ENCODE measurements at regions not wholly inside any gene's neighbourhood (a gene's known extent, or its start where the extent isn't known, plus 50 kb on each side); places are given as distances from the start of the nearest gene placed in this dataset.
"Not testable (repeated sequence)": the region's sequence is repeated elsewhere in the genome, so short reads cannot be mapped to it uniquely, and the experiment has no call there.

DNA sequence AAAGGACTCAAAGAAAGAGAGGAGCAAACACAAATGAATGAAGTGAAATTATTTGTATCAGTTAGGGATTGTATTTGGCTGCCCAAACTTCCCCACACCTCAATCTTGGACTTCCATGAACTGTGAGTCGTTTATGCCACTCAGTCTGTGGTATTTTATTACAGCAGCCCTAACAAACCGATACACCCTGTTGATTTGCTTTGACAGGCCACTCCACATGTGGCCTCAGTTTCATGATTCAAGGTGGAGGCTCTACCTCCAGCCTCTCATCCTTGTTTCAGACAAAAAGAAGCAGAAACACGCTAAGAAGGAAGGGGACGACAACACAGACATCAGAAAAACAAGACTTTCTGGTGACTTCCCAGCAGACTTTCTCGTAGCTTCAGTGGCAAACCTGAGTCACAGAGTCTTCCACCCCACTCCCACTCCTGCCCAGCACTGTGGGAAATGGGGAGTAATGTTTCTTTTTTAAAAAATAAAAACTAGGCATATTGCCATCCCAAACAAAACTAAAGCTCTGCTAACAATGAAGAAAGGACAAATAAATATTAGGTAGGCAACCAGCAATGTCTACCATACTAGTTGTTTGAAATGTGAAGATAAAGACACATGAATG lies 52.2 kb upstream of the ABCA1 start:
- intact Hi-C loops (cut with DNase I): loop anchor here in 1 of 2 donors (10.0 kb wide), 1 partner anchor 175 kb away; no protein-coding TSS in a partner anchor
- no peak for DNase-seq
- no peak for ATAC-seq

GRCh38 chr9:104981543-104982129 lies 53.7 kb upstream of the ABCA1 start:
- ATAC-seq: no peak
- intact Hi-C loops (cut with DNase I): loop anchor here in 1 of 2 donors (10.0 kb wide), 1 partner anchor 173 kb away; no protein-coding TSS in a partner anchor
- no peak for DNase-seq

DNA sequence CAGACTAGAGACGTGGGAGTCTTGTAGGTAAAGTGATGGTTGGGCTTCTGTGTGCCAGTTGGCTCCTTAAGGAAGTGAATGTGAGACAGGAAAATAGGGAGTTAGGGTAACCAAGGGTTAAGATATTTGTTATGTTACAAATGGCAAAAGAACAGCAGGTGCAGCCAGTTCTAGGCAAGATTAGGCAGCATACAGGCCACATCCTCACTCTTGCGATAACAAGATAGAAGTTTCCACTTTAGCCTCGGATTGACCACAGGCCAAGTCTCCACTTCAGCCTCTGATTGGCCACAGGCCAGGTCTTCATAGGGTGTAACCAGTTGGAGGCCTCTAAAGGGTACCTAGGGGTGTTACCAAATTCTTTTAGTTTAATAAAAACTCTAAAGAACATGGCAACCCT lies 54.6 kb upstream of the ABCA1 start:
- DNase-seq (peak; percentile 55), ATAC-seq (peak in 1 of 2 donors; percentile 42)
- intact Hi-C loops (cut with DNase I): loop anchor here in 1 of 2 donors (10.0 kb wide), 1 partner anchor 172 kb away; no protein-coding TSS in a partner anchor

DNA sequence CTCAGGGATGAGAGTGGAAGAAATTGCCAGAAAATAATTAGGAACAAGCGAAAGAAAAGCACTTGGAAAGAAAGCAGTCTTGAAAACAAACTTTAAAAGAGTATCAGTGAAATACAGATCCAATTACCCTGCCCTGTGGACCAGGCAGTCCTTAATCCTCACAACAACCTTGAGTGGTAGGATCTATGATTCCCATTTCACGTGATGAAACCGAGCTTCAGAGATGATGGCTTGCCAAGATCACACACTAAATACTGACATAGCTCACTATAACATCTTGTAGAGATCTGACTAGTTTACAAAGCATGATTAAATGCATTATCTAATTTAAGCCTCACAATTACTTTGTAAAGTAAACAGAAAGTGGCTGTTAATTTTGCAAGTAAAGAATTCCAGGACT lies 55.5 kb upstream of the ABCA1 start:
- DNase-seq: no peak
- intact Hi-C loops (cut with DNase I): loop anchor here in 1 of 2 donors (10.0 kb wide), 1 partner anchor 171 kb away; no protein-coding TSS in a partner anchor
- no peak for ATAC-seq

DNA sequence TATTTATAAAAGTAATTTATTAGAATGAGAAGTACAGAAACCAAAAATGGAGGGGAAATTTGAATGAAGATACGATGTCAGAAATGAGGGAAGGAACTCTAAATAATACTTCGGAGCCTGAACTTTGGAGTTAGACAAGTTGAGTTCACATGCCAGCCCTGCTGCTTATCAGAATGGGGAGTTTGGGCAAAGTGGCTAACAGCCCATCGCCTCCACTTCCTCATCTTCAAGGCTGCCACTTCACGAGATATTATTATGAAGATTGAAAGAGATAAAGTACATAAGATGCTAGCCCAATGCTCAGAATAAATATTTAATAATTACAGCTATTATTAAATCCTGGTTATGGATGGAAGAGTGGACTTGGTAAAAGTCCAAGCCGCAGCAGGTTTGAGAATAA lies 56.2 kb upstream of the ABCA1 start:
- DNase-seq (no peak), ATAC-seq (no peak)
- intact Hi-C loops (cut with DNase I): loop anchor here in 1 of 2 donors (10.0 kb wide), 1 partner anchor 171 kb away; no protein-coding TSS in a partner anchor

GRCh38 chr9:104984542-104984941 lies 56.6 kb upstream of the ABCA1 start:
- intact Hi-C loops (cut with DNase I): loop anchor here in 1 of 2 donors (10.0 kb wide), 1 partner anchor 170 kb away; no protein-coding TSS in a partner anchor
- DNase-seq (no peak), ATAC-seq (no peak)

- ATAC-seq: no peak
- no peak for DNase-seq
- intact Hi-C loops (cut with DNase I): loop anchor here in 1 of 2 donors (10.0 kb wide), 1 partner anchor 170 kb away; no protein-coding TSS in a partner anchor
Measured at GRCh38 chr9:104984948-104985347, 57.0 kb upstream of the ABCA1 start.

- ATAC-seq (no peak), DNase-seq (no peak)
- intact Hi-C loops (cut with DNase I): loop anchor here in 1 of 2 donors (10.0 kb wide), 1 partner anchor 169 kb away; no protein-coding TSS in a partner anchor
Measured at GRCh38 chr9:104986096-104986495, 58.1 kb upstream of the ABCA1 start.

DNA sequence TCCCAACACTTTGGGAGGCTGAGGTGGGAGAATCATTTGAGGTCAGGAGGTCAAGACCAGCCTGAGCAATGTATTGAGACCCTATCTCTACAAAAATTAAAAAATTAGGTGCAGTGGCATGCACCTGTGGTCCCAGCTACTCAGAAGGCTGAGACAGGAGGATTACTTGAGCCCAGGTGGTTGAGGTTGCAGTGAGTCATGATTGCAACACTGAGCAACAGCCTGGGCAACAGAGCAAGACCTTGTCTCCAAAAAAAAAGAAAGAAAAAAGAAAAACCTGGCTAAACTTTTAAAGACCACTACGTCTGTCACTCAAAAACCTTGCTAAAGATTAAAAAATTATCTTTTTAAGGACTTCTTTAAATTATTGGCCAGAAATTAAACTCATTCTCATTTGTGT lies 59.8 kb upstream of the ABCA1 start:
- no peak for DNase-seq
- no peak for ATAC-seq
- intact Hi-C loops (cut with DNase I): loop anchor here in 1 of 2 donors (10.0 kb wide), 1 partner anchor 167 kb away; no protein-coding TSS in a partner anchor

GRCh38 chr9:104988539-104988938 lies 60.6 kb upstream of the ABCA1 start:
- ATAC-seq (no peak), DNase-seq (no peak)
- intact Hi-C loops (cut with DNase I): loop anchor here in 1 of 2 donors (10.0 kb wide), 1 partner anchor 166 kb away; no protein-coding TSS in a partner anchor

GRCh38 chr9:104991144-104991953 lies 63.4 kb upstream of the ABCA1 start:
- ATAC-seq (peak; percentile 87 to 92), DNase-seq (peak; percentile 93)
- intact Hi-C loops (cut with DNase I): loop anchor here in 1 of 2 donors (2.0 to 10.0 kb wide), 2 partner anchors 23 to 127 kb away; no protein-coding TSS in a partner anchor

DNA sequence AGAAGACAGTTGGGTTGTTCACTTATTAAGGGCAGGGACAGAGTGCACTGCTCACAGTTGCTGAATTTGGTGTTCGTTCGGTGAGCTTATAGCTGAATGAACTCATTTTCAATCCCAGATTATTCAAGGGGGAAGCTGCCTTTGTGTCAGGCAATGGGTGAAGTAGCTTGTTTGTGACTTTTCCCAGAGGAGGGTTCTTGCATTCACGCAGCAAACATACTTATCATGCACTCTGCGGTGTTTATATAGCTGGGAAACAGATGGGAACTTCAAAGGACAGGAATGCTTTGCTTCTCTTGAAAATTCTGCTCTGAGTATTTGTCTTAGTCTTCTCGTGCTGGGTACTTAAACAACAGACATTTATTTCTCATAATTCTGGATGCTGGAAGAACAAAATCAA lies 64.7 kb upstream of the ABCA1 start:
- intact Hi-C loops (cut with DNase I): loop anchor here in 1 of 2 donors (10.0 kb wide), 1 partner anchor 128 kb away; no protein-coding TSS in a partner anchor
- DNase-seq: no peak
- ATAC-seq: no peak

GRCh38 chr9:104993291-104993963 lies 65.5 kb upstream of the ABCA1 start:
- DNase-seq: peak; percentile 85
- peak; percentile 69 to 79 for ATAC-seq
- intact Hi-C loops (cut with DNase I): loop anchor here in 1 of 2 donors (10.0 kb wide), 1 partner anchor 129 kb away; no protein-coding TSS in a partner anchor

DNA sequence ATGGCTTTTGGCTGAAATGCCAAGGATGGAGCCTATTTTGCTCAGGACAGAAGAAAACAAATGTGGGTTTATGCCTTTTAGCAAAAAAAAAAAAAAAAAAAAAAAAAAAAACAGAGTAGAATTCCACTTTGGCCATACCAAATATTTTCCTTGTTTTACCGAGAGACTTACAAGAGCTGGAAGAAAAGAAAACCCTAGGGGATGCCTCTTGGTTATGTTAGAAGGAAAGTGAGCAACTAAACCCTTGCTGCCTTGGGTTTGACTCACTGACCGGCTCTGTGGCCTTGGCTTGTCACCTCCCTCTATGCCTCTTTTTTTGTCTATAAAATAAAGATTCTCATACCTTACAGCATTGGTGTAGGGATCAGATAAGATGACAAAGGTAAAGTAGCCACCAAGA lies 69.6 kb upstream of the ABCA1 start:
- intact Hi-C loops (cut with DNase I): loop anchor here in 1 of 2 donors (5.0 to 10.0 kb wide), 2 partner anchors 65 to 133 kb away; no protein-coding TSS in a partner anchor
- DNase-seq (no peak), ATAC-seq (no peak)

DNA sequence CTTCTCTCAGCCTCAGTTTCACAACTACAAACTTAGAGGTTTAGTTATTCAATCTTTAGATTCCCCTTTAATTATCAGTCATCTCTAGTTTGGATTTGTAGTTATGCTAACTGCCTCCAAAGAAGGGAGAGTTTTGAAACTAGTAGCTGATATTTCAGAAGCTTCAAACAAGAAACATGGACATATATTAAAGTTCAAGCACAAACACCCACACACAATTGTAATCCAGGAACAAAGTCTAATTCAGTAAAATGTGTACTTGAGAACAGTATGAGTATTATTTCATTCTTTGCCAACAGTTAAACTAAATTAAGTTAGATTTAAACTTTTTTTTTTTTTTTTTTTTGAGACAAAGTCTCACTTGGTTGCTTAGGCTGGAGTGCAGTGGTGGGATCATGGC lies 71.2 kb upstream of the ABCA1 start:
- no peak for ATAC-seq
- intact Hi-C loops (cut with DNase I): loop anchor here in 1 of 2 donors (5.0 to 10.0 kb wide), 2 partner anchors 63 to 134 kb away; no protein-coding TSS in a partner anchor
- DNase-seq: no peak

DNA sequence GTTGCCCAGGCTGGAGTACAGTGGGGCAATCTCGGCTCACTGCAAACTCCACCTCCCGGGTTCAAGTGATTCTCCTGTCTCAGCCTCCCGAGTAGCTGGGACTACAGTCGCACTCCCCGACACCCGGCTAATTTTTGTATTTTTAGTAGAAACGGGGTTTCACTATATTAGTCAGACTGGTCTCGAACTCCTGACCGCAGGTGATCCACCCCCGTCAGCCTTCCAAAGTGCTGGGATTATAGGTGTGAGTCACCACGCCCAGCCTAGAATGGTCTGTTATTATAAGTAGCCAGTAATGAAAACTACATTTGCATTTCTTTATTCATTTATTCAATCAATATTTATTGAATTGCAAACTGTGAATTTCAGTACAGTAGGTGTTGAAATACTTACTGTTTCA lies 72.6 kb upstream of the ABCA1 start:
- intact Hi-C loops (cut with DNase I); DNase-seq; ATAC-seq: not testable (repeated sequence)

DNA sequence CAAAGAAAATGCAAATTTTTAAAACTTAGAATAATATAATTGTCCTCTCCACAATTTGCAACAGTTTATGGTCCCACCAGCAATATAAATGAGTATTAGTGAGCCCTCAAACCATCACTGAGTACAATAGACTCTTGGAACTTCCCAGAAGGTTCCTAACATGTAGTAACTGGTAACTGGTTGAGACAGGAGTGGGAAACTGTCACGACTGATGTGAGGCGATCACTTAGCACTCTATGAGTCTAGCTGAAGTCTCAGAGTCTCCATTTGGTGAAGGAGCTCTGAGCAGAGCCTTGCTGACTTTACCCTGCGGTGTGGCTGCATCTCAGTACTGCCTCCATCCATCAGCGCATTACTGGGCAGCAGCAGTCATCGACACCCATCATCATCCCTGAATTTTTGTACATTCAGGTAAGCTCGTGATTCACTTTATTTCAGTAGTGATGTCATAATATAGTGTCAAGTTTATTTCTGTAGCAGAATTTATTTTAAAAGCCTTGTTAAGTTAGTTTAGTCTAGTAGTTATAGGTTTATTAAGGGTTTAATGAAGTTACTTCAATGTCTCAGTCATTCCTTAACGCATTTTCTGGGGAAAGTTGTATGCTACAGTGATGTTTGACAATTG lies 76.6 kb upstream of the ABCA1 start:
- intact Hi-C loops (cut with DNase I): no loop called here
- ATAC-seq (no peak), DNase-seq (no peak)

GRCh38 chr9:105005186-105005585 lies 77.2 kb upstream of the ABCA1 start:
- ATAC-seq: no peak
- intact Hi-C loops (cut with DNase I): no loop called here

More at GRCh38 chr9:105005186-105005585, 77.2 kb upstream of the ABCA1 start:
- no peak for DNase-seq

All from left cardiac atrium (tissue), 4 donors.